LNCAP (cell line): ENCODE measurements at regions not wholly inside any gene's neighbourhood (a gene's known extent, or its start where the extent isn't known, plus 50 kb on each side); places are given as distances from the start of the nearest gene placed in this dataset.

Experiments
- TF ChIP-seq, protein P1 (sequence below): fragments of 450-650 bp; IDR thresholded peaks from 2 replicates; pipeline ENCODE4 v1.5.1; 2017; ENCODE audit warnings: mild to moderate bottlenecking

DNA sequence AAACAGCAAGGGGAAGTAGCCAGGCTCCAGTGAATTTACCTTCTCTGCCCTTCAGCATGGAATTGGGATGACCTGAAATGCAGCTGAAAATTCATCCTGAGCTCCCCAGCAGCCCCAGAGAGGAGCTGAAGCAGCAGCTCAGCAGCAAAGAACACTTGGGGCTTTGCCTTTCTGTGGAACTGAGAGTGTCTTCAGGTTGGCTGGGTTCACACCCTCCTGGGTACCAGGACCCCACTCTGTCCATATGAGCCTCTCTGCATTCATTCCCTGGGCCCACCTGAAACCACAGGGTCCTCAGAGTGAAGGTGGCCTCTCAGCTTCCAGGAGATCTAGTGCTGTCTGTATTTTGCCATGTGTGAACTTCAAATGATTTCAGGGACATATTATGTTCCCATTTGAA is 429.2 kb downstream of the MN1 start:
- TF ChIP-seq, protein P1, sequence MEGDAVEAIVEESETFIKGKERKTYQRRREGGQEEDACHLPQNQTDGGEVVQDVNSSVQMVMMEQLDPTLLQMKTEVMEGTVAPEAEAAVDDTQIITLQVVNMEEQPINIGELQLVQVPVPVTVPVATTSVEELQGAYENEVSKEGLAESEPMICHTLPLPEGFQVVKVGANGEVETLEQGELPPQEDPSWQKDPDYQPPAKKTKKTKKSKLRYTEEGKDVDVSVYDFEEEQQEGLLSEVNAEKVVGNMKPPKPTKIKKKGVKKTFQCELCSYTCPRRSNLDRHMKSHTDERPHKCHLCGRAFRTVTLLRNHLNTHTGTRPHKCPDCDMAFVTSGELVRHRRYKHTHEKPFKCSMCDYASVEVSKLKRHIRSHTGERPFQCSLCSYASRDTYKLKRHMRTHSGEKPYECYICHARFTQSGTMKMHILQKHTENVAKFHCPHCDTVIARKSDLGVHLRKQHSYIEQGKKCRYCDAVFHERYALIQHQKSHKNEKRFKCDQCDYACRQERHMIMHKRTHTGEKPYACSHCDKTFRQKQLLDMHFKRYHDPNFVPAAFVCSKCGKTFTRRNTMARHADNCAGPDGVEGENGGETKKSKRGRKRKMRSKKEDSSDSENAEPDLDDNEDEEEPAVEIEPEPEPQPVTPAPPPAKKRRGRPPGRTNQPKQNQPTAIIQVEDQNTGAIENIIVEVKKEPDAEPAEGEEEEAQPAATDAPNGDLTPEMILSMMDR: no peak

DNA sequence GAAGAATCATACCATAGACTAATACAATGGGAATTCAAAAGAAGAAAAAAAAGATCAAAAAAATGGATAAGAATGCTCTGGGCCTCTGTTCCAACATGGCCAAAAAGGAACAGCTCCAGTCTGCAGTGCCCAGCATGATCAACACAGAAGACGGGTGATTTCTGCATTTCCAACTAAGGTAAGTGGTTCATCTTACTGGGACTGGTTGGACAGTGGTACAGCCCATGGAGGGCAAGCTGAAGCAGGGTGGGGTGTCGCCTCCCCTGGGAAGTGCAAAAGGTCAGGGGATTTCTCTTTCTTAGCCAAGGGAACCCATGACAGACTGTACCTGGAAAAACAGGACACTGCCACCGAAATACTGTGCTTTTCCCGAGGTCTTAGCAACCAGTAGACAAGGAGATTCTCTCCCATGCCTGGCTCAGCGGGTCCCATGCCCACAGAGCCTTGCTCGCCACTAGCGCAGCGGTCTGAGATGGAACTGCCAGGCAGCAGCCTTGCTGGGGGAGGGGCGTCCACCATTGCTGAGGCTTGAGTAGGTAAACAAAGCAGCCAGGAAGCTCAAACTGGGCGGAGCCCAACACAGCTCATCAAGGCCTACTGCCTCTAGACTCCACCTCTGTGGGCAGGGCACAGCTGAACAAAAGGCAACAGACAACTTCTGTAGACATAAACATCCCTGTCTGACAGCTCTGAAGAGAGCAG is 428.4 kb downstream of the MN1 start:
- TF ChIP-seq, protein P1: no peak

DNA sequence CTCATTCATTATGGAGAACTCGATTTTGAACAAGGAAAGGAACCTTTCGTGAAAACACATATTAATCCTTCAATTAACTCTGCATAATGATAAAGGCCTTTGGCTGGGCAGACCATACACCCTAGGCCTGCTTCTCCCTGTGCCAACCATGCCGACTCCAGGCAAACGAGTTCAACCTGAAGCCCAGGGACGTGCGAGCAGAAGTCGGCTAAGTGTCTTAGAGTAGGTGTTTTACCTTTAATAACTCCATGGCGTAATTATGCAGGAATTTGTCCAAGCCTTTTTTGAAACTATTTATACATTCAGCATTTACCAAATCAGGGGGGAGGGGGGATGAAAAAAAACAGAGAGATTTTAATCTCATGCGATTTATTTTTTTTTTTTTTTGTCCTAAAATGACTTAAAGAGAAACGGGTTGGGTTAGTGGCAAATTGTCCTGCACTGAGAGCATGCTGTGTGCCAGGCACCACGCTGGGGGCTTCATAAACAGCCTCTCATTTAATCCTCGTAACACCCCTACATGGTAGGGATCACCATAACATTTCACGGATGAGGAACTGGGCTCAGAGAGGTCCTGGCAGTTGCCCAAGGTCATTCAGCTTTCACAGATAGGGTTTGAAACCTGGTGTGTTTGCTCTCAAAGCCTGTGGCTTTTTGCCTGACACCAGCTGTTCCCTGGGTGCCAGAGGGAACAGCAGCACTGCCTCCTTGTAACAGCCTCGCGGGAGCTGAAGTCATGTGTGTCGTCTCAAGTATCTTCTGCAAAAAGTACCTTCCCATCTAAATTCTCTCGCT is 423.9 kb downstream of the MN1 start:
- TF ChIP-seq, protein P1: no peak

DNA sequence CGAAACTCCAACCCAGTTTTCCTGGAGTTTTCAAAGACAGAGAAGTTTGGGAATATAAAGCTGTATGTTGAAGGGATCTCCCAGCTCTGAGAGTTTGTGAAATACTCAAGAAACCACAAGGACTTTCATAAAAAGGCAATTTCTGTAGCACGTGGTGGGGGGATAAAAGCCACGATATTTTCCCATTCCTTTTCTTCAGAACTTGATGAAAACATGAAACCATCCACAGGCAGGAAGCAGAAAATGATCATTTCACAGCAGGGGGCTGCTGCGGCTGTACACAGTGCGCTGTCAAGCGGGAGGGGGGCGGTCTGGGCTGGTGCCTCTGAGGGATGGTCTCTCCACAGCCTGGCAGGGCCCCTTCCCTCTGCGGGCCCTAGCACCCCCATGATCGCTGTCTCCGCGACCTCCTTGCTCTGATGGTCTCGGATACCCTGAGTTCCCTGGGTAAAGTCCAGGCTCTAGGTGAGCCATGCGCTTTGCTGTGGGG is 423.2 kb downstream of the MN1 start:
- TF ChIP-seq, protein P1: no peak

DNA sequence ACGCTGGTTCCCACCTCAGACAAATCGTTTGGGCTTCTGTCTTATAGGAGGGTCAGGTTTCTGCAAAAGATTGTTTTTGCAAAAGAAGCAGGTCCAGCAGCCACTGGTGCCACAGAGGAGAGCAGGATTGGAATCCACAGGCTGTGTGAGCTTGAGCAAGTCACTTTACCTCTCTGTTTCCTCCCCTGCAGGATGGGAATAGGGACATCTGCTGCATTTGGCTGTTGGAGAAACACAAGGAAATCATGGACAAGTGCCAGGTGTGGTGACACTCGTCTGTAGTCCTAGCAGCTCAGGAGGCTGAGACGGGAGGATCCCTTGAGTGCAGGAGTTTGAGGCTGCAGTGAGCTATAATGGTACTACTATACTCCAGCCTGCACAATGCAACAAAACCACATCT is 422.6 kb downstream of the MN1 start:
- TF ChIP-seq, protein P1: no peak

DNA sequence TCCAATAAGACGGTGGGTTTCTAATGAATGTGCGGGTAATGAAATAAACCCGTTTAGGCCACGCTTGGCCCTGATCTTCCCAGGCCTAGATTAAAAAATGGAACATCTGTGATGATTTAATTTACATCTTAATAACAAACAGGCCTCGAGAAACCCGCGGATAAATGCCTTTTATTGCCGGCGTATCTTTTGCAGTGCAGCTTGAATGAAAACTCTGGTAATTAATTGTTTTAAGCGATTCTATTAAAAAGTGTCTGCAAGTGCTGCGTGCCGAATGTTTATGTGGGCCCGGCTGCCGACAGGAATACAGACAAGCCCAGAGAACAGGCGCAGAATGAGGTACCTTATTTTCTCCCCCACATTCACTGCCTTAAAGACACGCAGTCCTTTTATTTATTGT is 420.7 kb downstream of the MN1 start:
- TF ChIP-seq, protein P1: no peak

DNA sequence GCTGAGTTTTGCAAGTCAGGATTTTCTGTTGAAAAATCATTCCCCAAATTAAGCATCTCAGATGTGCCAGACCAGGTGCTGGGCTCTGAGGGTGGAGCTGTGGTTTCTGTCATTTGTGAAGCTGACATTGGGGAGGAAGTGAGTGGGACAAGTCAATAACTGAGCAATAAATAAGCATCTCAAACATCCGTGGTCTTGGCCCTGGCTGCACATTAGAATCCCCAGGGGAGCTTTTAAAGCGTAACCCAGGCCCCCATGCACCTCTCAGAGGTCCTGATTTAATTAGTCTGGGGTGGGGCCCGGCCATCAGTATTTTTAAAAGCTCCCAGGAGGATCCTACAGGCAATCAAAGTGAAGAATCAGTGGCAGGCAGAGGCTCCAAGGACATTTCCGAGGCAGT is 420.0 kb downstream of the MN1 start:
- TF ChIP-seq, protein P1: no peak
